NOMO-1 treated with DMSO at 0.1 percent for 48 hours (cell line): ENCODE measurements at regions not wholly inside any gene's neighbourhood (a gene's known extent, or its start where the extent isn't known, plus 50 kb on each side); places are given as distances from the start of the nearest gene placed in this dataset.

Source experiments
- DNase-seq: peaks from one replicate; lab custom pipeline; 2025; ENCODE audit not compliant: unreplicated experiment; lab: John Stamatoyannopoulos, UW

- no peak for DNase-seq
Observed at GRCh38 chr7:69545175-69545574, 53.1 kb upstream of the AUTS2 start.
